Spleen (tissue), 7 donors: ENCODE measurements at regions not wholly inside any gene's neighbourhood (a gene's known extent, or its start where the extent isn't known, plus 50 kb on each side); places are given as distances from the start of the nearest gene placed in this dataset.

ENCODE experiments used
- CTCF ChIP-seq, 11 experiments: fragments of 200-600 bp in 7 of 11; fragments of 450-650 bp in 4 of 11; sonication (generic) in 4 of 11; IDR thresholded peaks in 8 of 11; conservative IDR thresholded peaks in 3 of 11; 1 replicate in 7 of 11; 2 replicates in 4 of 11; pipeline versions ENCODE4 v1.4.0 to v1.8.0; 2016 to 2021; ENCODE audit warnings: antibody characterized with exemption in 11 of 11, inconsistent platforms in 4 of 11, mild to moderate bottlenecking in 1 of 11
- POLR2A ChIP-seq, 3 donors: fragments of 450-650 bp; IDR thresholded peaks; one replicate each; pipeline ENCODE4 v1.5.1; 2017; ENCODE audit warnings: antibody characterized with exemption in 3 of 3, mild to moderate bottlenecking in 1 of 3
- POLR2AphosphoS5 ChIP-seq, 3 donors: sonication (generic); formaldehyde crosslinking; IDR thresholded peaks; one replicate each; pipeline ENCODE4 v1.5.1; 2017; ENCODE audit warnings: antibody characterized with exemption in 3 of 3
- donor health status: DM: no; HTN: no; CAD: no; lungs with moderate emphysema.
- donor health status: DM: no; HTN: no; CAD: no.
- donor health status: DM: no; HTN: no; CAD: no.

GRCh38 chr16:14378131-14378551, 251.9 kb downstream of the PARN start:
- TF ChIP-seq POLR2A (IDR thresholded peaks at IDR 0.05), result no peak
- no peak for TF ChIP-seq CTCF (IDR thresholded peaks at IDR 0.05 in 8 of 11, conservative IDR thresholded peaks at IDR 0.05 in 3 of 11)
- no peak for TF ChIP-seq POLR2AphosphoS5 (IDR thresholded peaks at IDR 0.05)
